GM12873 (cell line): ENCODE measurements at regions not wholly inside any gene's neighbourhood (a gene's known extent, or its start where the extent isn't known, plus 50 kb on each side); places are given as distances from the start of the nearest gene placed in this dataset.

Experiments
- CTCF ChIP-seq: IDR thresholded peaks from 2 replicates; pipeline ENCODE4 v1.5.1; 2012; ENCODE audit warnings: low read depth, mild to moderate bottlenecking, moderate library complexity, low read length, control low read depth; ENCODE audit not compliant: insufficient read depth; ENCODE audit errors: missing control alignments

- no peak for TF ChIP-seq CTCF
Observed at GRCh38 chr2:216799873-216800431, 59.9 kb downstream of the TNP1 start.

- TF ChIP-seq CTCF: no peak
Observed at GRCh38 chr2:216796115-216796840, 63.6 kb downstream of the TNP1 start.

- no peak for TF ChIP-seq CTCF
Observed at GRCh38 chr2:216793386-216793785, 66.5 kb downstream of the TNP1 start.

- TF ChIP-seq CTCF: no peak
Observed at GRCh38 chr2:216792222-216793021, 67.4 kb downstream of the TNP1 start.

- TF ChIP-seq CTCF: no peak
Observed at GRCh38 chr2:216791303-216791702, 68.6 kb downstream of the TNP1 start.

GRCh38 chr2:216789081-216789480, 70.8 kb downstream of the TNP1 start:
- TF ChIP-seq CTCF: no peak

GRCh38 chr2:216787851-216788540, 71.9 kb downstream of the TNP1 start:
- no peak for TF ChIP-seq CTCF
